Stimulated activated CD4-positive, alpha-beta T cell treated with anti-CD3 and anti-CD28 coated beads, Interleukin-1b, Interleukin-23, amount 100 ng/mL, for 1 hour (primary cell): ENCODE measurements at regions not wholly inside any gene's neighbourhood (a gene's known extent, or its start where the extent isn't known, plus 50 kb on each side); places are given as distances from the start of the nearest gene placed in this dataset.
"Not testable (repeated sequence)": the region's sequence is repeated elsewhere in the genome, so short reads cannot be mapped to it uniquely, and the experiment has no call there.

Source experiments
- DNase-seq, 2 donors: peaks; one replicate each; pipeline ENCODE4 v3.0.0-alpha.2; 2020; ENCODE audit warnings: low read depth in 2 of 2

GRCh38 chr2:118611691-118612090, 235.8 kb downstream of the EN1 start:
- DNase-seq = no peak

GRCh38 chr2:118609138-118609537, 238.3 kb downstream of the EN1 start:
- no peak for DNase-seq

- DNase-seq = no peak
These were observed 239.8 kb downstream of the EN1 start for GRCh38 chr2:118607641-118608040.

GRCh38 chr2:118604811-118605210, 242.6 kb downstream of the EN1 start:
- no peak for DNase-seq

GRCh38 chr2:118604371-118604770, 243.1 kb downstream of the EN1 start:
- no peak for DNase-seq

GRCh38 chr2:118599141-118599540, 248.3 kb downstream of the EN1 start:
- DNase-seq = no peak

GRCh38 chr2:118596620-118597019, 250.8 kb downstream of the EN1 start:
- DNase-seq = no peak

GRCh38 chr2:118593257-118593656, 254.2 kb downstream of the EN1 start:
- DNase-seq = no peak

GRCh38 chr2:118591223-118591622, 256.2 kb downstream of the EN1 start:
- DNase-seq = no peak

GRCh38 chr2:118589721-118590120, 257.7 kb downstream of the EN1 start:
- DNase-seq = no peak

GRCh38 chr2:118588850-118589249, 258.6 kb downstream of the EN1 start:
- DNase-seq = no peak

- DNase-seq = no peak
These were observed 261.1 kb downstream of the EN1 start for GRCh38 chr2:118586312-118586711.

GRCh38 chr2:118584877-118585276, 262.6 kb downstream of the EN1 start:
- no peak for DNase-seq

- DNase-seq = no peak
These were observed 263.2 kb downstream of the EN1 start for GRCh38 chr2:118584062-118584749.

- DNase-seq = no peak
These were observed 265.4 kb downstream of the EN1 start for GRCh38 chr2:118582058-118582457.

GRCh38 chr2:118580651-118581050, 266.8 kb downstream of the EN1 start:
- no peak for DNase-seq

GRCh38 chr2:118580107-118580506, 267.3 kb downstream of the EN1 start:
- no peak for DNase-seq

- DNase-seq = no peak
These were observed 270.2 kb downstream of the EN1 start for GRCh38 chr2:118577202-118577601.

- DNase-seq = no peak
These were observed 271.2 kb downstream of the EN1 start for GRCh38 chr2:118576109-118576855.

- DNase-seq = not testable (repeated sequence)
These were observed 275.1 kb downstream of the EN1 start for GRCh38 chr2:118572380-118572779.

- DNase-seq = no peak
These were observed 277.4 kb downstream of the EN1 start for GRCh38 chr2:118569876-118570535.

- DNase-seq = no peak
These were observed 278.7 kb downstream of the EN1 start for GRCh38 chr2:118568700-118569099.
